Middle frontal gyrus (tissue), 1 donor: ENCODE measurements at regions not wholly inside any gene's neighbourhood (a gene's known extent, or its start where the extent isn't known, plus 50 kb on each side); places are given as distances from the start of the nearest gene placed in this dataset.
"Not testable (repeated sequence)": the region's sequence is repeated elsewhere in the genome, so short reads cannot be mapped to it uniquely, and the experiment has no call there.

Source experiments
- DNase-seq: peaks from one replicate; pipeline ENCODE4 v3.0.0-alpha.2; 2015; ENCODE audit warnings: low spot score; ENCODE audit errors: extremely low spot score

DNA sequence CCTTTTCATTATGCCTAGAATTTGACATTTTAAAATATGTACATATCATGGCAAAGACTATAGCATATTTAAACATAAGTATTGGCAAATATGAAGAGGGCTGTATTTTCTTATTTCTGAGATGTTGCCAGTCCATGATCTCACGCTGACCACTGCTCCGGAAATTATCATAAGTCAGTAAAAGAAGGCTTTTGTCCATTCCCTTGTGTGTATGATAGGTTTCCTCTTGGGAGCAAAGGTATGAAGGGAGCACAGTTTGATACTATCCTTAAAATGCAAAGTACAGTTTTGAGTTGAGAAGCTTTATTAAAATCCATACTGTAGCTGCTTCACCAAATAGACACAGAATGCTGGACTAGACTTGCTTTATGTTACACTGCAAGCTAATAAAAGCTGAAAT is 52.6 kb upstream of the AGA start:
- no peak for DNase-seq

DNA sequence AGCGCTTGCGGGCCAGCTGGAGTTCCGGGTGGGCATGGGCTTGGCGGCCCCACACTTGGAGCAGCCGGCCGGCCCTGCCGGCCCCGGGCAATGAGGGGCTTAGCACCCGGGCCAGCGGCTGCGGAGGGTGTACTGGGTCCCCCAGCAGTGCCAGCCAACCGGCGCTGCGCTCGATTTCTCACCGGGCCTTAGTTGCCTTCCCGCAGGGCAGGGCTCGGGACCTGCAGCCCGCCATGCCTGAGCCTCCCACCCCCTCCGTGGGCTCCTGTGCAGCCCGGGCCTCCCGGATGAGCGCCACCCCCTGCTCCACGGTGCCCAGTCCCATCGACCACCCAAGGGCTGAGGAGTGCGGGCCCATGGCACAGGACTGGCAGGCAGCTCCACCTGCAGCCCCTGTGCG is 53.4 kb upstream of the AGA start:
- DNase-seq: not testable (repeated sequence)

DNA sequence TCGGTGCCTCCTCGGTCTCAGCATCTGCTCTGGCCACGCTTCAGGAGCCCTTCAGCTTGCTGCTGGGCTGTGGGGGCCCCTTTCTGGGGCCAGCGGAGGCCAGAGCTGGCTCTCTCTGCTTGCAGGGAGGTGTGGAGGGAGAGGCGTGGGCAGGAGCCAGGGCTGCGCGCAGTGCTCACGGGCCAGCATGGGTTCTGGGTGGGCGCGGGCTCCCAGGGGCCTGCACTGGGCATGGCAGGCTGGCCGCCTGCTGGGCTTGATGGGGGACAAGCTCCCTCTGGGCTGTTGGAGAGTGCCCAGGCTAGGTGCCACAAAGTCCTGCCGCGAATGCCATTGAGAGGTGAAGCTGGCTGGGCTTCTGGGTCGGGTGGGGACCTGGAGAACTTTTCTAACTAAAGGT is 57.3 kb upstream of the AGA start:
- DNase-seq: no peak

DNA sequence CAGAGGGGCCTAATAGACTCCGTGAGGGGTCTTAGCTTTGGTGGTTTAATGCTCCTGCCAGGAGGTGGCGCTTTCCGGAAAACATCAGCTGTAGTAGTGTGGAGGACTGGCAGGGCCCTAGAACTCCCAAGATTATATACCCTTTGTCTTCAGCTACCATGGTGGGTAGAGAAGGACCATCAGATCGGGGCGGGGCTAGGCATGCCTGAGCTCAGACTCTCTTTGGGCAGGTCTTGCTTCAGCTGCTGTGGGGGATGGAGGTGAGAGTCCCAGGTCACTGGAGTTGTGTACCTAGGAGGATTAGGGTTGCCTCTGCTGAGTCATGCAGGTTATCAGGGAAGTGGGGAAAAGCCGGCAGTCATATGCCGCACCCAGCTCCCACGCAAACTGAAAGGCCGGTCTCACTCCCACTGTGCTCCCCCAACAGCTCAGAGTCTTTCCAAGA is 63.0 kb upstream of the AGA start:
- no peak for DNase-seq

DNA sequence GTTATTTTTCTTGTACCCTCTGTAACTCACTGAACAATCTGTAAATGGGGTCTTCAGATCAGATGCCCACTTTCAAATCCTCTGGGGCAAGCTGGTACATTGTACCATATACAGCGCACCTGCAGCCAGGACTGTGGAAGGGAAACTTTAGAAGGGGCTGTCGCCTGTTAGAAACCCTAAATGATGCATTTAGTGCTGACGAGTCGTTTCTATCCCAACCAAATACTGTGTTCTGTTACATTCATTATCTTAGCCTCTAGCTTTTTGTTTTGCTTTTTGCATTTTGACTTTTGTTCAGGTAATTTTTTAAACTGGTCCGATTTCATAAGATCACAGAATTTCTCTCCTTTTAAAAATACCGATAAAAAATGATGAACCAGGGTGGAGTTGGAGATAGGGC is 66.4 kb upstream of the AGA start:
- DNase-seq: no peak

DNA sequence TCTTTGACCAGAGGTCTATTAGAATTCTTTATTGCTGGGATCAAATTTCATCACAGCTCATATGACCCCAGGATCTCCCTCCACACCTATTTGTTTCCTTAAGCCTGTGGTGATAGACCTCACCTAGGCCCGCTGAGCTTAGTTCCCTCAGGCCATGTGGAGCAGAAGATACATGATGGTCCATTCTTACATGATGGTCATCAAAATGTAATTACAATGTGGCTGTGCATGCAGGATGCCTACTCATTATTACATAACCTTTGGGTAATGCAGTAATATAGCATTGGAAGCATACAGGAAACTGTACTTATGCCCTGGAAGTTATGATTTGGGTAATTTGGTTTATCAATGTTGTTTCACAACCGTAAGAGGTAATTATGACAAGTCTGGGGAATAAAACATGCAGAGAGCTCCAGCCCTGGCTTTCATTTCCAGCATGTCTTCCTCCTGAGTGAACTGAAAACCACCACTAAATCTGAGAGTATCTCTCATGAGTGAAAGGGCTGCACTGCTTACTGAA is 67.0 kb upstream of the AGA start:
- DNase-seq: no peak

DNA sequence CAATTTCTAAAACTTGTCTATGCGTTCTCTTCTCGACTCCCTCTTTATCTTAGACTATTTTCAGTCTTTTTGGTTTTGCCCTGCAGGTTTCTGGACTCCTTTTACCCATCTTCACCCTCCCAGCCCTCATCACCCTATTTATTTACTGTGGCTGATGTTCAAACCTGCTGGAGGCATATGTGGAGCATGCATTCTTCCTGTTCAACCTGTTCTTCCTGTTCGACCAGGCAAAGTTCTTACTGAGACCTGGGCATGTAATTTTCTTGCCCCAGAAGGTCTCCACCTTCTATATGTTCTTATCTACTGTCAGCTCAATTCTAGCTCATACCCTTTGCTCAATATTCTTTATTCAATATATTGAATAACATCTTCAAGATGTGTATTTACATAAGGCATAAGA is 69.4 kb upstream of the AGA start:
- no peak for DNase-seq

DNA sequence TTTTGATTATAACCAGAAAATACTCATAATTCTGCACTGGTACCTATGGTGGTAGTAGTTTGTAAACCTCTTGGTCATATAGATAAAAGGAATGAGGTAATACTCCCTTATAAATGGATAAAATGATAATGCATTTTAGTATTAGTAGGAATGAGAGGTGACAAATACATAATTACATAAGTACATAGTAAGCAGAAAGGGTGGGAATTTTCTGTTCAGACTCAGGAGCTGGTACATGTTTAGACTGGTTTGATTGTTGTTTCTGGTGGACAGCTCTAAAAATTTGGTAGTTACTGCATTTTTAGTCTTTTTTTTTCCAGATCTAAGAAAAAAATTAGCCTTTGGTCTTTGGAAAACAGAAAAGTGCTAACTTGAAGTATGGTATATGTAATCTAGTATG is 70.4 kb upstream of the AGA start:
- DNase-seq: no peak

DNA sequence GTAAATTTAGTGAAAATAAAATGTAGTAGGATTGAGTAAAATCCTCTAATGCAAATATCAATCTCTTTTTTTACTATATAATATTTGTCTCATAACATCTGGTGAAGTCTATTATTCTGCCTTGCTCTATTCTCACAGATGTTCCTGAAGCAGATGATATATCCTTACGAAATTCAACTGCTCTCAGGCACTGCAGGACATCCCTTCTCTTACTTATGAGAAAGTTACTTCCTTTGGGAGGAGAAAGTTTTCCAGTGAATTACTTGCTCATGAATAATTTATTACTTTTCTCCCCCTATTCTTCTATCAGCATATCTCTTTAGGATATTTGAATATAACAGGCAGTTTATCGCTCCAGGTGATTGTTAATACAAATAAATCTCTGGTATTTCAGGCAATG is 75.6 kb upstream of the AGA start:
- no peak for DNase-seq

DNA sequence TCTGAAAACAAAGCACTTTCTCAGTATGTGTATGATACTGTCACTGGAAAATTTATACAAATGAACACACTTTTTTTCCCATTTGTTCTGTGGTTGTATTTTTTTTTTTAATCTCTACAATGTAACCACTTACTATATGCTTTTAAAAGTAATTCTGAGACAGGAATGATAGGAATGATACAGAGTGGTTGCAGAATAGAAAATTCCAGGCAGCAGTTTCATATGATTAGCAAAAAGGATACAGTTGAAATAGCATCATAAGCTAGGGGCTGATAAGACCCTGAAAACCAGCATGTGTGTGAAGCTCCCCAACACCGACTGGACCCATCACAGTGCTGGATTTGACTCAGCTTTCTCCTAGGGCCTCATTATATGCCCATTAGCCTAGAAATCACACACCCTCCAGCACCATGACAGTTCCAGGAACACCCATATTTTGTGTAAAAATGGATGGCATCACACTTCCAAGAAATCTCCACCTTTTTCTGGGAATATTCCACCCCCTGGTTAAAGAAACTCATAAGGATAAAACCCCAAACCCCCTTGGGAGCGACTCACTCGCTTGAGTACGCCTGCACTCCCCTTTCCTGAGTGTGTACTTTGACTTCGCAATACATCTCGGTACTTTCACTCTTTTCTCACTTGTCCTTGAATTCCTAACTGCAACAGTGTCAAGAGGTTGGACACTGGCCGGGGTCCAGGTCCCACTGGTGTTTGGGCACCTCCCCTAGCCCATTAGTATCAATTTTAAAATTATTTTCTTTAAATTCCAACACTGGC is 77.4 kb upstream of the AGA start:
- DNase-seq: no peak

DNA sequence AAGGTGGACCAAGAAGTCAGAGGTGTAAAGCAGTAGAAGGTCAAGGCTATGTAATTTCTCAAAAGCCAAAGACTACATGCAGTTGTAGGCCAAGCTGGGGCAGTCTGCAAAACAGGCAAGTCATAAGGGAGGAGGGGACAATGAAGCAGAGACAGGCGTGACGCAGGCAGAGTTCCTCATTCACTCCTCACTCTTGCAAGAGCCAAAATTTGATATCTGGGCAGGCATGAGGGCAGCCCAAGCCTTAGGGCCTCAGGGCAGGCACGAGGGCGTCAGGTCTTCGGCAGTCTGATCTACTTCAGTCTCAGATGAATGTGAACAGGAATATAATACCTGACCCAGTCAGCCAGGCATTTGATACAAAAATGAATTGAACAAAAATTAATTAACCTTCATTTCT is 86.4 kb upstream of the AGA start:
- no peak for DNase-seq

DNA sequence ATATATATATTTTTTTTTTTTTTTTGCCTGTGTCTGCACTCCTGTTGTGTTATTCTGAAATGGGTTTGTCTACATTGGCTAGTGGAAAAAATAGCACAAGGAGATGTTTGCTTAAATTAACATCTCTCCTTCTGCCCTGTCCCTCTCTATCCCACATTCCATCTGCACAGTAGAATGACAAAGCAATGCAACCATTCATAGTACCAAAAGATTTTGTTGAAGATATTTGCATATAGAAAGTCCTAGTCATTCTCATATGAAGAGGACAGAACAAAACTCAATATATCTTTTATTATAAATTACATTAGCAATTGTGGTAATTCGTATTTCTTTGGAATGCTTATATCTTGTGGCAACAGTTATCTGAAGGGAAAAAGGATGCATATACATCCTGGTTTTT is 88.3 kb upstream of the AGA start:
- no peak for DNase-seq

DNA sequence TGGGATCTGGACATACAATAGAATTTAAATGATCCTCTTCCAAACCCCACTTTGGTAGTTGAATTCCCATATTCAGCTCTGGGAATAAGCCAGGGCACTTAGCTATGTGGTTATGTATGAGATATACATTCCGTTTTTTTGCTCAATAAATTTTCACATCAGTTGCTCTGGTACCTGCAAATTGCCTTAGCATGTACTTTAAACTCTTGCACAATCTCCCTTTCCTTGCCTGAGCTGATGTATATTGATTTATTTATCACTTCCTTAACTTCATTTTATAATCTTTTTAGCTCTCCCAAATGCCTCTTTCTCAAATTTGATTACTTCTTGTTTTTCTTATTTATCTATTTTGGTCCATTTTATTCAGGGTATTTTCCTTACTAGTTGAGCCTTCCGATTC is 90.1 kb upstream of the AGA start:
- DNase-seq: no peak

DNA sequence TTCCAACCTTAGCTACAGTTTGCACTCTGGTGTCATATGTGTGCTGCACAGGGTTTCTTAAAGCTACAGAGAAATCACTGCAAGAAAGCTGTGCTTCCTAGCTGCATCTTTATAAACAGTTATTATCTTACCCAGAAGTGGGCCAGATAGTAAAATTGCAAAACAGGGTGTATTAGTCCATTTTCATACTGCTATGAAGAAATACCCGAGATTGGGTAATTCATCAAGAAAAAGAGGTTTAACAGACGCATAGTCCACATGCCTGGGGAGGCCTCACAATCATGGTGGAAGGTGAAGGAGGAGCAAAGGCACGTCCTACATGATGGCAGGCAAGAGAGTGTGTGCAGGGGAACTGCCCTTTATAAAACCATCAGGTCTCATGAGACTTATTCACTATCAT is 92.6 kb upstream of the AGA start:
- not testable (repeated sequence) for DNase-seq

DNA sequence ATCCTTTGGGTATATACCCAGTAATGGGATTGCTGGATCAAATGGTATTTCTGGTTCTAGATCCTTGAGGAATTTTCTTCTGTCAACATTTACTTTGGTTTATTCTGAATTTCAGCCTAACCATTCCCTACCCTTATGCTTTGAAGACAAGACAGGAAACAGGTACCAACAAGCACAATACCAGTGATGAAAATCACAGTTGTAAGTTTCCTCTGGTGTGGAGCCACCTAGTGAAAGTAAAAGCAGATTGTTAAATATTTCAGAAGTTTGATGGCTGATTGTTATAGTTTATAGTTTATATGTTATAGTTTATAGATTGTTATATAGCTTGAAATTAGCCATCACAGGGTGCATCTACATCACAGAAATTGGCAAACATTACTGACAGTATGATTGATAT is 104.5 kb upstream of the AGA start:
- no peak for DNase-seq

DNA sequence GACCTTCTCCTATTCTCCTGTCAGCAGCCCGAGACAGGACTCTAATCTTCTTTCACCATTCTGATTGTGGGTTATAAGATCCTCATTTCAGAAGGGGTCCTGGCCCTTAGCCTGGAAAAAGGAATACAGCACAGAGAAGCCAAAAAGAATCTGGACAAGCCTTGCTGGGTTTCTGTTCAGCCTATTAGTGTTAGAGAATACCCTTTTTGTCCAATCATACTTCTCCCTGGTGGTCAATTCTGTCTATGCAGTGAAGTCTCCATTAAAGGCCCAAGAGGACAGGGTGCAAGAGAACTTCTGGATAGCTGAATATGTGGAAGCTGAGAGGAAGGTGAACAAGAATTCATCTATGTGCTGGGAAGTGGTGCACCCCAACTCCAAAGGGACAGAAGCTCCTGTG is 105.7 kb upstream of the AGA start:
- DNase-seq: no peak

DNA sequence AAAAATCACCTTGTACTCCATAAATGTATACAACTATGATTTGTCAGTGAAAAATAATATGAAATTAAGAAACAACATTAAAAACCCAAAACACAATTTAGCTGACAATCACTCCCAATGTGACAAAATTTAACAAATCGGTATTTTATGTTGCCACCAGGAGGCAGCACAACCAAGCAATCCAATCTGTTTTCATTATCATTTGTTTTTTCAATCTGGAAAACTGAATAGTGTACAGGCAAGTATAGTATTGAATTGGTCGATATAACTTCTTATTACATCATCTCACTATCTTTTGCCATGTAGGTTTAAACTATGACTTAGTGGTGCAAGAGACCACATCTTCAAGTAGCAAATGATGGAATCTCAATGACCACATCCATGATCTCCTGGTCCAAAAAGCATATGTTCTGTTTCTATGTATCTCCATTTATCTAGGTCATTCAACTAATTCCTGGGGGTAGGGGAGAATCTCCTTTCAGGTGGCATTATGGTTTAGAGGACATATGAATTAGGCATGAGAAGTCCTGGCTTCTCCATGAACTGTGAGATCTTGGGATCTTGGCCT is 112.9 kb upstream of the AGA start:
- DNase-seq: no peak

DNA sequence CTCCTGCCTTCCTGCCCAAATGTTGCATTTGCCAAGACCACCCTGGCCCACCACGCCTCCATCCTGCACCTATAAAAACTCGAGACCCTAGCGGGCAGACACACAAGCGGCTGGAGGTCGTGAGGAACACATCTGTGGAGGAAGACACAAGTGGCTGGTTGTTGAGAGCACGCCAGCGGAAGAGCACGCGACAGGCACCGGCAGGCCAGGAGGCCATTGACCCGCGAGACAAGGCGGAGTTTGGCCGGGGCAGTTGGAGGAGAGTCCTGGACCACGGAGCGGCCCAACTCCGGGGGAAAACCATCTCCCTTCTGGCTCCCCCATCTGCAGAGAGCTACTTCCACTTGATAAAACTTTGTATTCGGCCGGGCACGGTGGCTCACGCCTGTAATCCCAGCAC is 115.2 kb upstream of the AGA start:
- DNase-seq: no peak

DNA sequence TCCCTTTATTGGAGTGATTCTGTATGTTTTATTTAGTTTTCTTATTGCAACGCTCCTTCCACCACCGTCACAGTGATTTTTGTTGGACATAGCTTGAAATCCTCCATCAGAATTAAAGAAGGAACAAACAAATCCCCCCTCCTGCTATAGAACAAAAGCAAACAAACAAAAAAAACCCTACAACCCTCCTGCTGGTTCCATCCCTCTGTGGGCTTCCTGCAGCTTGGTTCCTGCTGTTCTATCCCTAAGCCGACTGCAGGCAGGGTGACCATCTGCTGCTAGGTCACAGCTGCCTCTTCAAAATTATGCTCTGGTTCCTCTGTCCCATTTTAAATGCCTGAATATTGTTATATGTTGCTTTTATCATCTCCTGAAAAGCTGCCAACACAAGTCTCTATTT is 116.8 kb upstream of the AGA start:
- no peak for DNase-seq

DNA sequence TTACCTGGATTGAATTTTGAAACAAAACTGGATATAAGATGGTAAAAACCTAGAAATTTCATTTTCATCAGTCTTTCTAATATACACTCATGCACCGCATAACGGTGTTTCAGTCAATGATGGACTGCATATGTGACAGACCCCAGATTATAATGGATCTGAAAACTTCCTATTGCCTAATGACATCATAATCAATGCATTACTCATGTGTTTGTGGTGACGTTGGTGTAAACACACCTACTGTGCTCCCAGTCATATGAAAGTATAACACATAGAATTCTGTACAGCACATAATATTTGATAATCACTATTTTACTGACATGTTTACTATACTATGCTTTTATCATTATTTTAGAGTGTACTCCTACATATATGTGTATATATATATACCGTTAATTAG is 119.9 kb upstream of the AGA start:
- DNase-seq: no peak

DNA sequence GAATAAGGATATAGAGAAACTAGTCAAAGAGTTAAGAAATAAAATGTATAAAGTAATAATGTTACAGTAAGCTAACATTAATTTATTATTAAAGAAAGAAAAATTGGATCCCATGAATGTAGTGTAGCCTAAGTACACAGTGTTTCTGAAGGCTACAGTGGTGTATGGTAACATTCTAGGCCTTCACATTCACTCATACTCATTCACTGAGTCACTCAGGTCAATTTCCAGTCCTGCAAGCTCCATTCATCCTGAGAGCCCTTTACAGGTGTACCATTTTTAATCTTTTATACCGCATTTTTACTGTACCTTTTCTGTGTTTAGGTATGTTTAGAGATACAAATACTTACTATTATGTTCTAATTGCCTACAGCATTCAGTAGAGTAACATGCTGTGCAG is 120.6 kb upstream of the AGA start:
- no peak for DNase-seq

DNA sequence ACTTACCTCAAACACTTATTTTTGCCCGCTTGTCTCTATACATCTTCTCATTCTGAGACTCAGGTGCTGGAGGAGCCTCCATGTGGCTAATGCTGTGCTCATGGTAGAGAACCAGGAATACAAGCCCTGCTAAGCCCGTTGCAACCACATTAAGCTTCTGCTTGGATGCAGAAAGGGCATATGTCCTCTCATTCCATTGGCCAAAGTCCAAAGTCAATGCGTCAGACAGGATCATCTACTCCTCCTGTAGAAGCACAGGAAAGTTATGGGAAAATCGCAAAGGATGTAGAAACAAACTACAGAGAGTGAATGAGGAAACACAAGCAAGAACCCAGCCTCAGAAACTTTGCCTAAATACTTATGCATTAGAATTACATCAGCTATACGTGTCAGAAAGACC is 124.5 kb upstream of the AGA start:
- DNase-seq: no peak

DNA sequence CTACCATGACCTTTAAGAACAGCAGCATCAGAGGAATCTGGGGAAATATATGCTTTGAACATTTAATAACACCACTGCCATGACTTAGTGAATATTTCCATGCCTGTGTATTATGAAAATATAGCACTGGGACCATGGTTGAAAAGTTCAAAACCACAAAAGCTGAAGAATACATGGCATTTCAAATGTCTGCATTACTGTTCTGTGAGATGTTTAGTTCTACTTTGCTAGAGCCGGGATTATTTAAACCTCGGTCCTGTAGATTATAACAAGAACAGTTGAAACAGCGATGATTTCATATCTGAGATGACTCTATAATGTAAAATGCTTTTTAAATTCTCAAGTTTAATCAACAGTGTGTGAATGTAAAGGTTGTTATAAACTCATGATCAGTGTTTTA is 126.7 kb upstream of the AGA start:
- DNase-seq: no peak
